GM12892 (cell line): ENCODE measurements at regions not wholly inside any gene's neighbourhood (a gene's known extent, or its start where the extent isn't known, plus 50 kb on each side); places are given as distances from the start of the nearest gene placed in this dataset.

Experiments used
- POLR2A ChIP-seq: IDR thresholded peaks from 2 replicates; pipeline ENCODE4 v1.6.1; 2011; ENCODE audit warnings: low read depth, low read length, control low read depth
- TAF1 ChIP-seq: IDR thresholded peaks from 2 replicates; pipeline ENCODE4 v1.6.1; 2011; ENCODE audit warnings: low read depth, mild to moderate bottlenecking, control low read depth, low read length, borderline replicate concordance

- no peak for TF ChIP-seq POLR2A
- TF ChIP-seq TAF1 = no peak
These were observed 215.6 kb upstream of the POU3F3 start for GRCh38 chr2:104638190-104638858.
